NCI-H69 (cell line): ENCODE measurements at regions not wholly inside any gene's neighbourhood (a gene's known extent, or its start where the extent isn't known, plus 50 kb on each side); places are given as distances from the start of the nearest gene placed in this dataset.
A peak's percentile ranks its signal among the peaks of the same experiment; 100 is the strongest.
"Not testable (repeated sequence)": the region's sequence is repeated elsewhere in the genome, so short reads cannot be mapped to it uniquely, and the experiment has no call there.

ENCODE experiments used
- DNase-seq: peaks from one replicate; lab custom pipeline; 2025; lab: John Stamatoyannopoulos, UW

DNA sequence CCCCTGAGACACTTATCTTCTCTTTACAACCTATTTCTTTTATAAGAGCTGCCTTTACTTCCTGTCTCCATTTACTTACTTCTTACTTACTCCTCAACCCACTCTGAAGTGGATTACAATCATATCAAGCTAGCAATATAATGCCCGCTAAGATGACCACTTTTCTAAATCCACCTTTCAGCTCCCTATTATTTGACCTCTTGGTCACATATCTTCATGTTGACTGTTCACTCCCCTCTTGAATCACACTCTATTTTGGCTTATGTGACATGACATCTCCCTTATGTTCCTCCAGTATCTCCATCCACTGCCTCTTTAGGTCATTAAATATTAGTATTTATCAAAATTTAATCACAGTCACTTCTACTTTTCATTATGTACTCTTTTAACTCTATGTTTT is 255.3 kb upstream of the TRPC7 start:
- DNase-seq = no peak

DNA sequence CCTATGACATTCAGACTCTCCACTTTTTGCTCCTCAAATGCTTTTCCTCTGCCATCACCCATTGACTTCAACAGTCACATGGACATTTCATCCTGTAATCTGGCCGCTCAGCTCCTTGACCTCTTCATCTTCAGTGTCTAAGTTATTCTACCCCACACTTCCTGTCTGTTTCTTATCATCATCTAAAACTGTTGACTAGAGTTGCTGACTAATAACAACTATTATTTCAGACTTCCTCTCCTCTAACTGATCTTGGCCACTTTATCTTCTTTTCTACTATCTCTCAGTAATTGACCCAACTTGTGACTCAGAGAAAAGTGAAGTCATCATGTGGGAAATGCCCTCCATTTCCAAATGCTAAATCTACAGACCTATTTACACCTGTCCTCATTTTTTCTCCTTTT is 254.7 kb upstream of the TRPC7 start:
- DNase-seq = no peak

DNA sequence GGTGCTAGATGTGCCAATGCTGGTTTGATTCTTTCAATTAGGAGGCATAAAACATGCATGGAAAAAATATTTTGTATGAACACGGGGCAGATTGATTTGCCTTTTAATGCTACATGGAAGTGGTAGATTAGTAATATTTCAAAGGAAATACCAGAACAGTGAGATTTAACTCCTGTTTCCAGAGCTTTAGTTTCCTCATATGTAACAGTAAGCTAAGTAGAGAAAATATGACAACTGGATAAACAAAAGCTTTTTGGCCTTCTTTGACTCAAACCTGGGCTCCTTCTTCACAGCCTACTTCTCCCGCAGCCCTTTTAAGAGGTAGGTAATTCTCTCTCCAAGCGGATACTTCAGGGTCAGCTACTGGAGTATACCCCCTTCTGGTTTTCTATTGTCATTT is 254.2 kb upstream of the TRPC7 start:
- no peak for DNase-seq

DNA sequence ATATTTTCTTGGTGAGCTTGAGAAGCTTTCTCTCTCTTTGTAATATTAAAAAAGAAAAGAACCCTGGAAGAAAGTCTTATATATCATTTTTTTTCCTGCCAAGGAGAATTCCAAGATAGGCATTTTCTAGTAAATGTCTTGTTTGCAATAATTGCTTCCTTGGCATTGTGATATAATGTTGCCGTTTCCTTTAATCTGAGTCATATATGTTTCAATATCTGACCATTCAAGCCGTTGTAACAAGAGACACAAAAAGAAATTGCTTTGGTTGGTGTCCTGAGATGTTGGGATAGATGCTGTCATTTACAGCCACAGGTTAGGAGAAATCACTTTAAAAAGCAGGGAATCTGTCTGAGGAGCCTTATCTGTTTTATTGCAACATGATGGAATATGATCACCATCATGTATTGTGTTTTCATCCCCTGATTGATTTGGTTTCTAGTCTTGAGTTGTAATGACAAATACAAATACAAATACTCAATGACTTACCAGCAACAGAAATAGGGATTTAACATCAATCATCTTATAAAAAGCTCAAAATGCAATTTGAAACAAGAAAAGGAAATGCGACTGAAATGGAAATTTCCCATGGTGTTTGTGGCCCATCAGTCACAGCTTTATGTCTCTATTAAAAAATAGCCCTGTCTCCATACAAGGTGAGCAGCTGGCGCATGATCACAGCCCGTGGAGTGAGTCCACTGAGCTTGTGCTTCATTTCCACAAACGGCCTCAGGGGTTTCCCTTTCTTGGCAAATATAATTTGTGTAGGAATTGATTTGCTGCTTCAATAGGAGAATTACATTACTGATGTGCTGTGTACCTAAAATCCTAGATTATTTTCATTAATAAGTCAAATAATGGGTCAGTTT is 250.1 kb upstream of the TRPC7 start:
- DNase-seq = no peak

DNA sequence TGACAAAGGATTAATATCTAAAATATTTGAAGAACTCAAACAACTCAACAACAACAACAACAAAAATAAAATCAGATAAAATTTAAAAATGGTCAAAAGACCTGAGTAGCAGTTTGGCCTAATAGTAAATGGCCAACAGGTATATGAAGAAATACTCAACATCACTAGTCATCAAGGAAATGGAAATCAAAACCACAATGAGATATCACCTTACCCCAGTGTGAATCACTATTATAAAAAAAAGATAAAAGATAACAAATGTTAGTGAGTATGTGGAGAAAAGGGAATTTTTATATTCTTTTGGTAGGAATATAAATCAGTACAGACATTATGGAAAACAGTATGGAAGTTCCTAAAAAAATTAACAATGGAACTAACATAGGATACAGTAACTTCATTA is 247.9 kb upstream of the TRPC7 start:
- DNase-seq = no peak

DNA sequence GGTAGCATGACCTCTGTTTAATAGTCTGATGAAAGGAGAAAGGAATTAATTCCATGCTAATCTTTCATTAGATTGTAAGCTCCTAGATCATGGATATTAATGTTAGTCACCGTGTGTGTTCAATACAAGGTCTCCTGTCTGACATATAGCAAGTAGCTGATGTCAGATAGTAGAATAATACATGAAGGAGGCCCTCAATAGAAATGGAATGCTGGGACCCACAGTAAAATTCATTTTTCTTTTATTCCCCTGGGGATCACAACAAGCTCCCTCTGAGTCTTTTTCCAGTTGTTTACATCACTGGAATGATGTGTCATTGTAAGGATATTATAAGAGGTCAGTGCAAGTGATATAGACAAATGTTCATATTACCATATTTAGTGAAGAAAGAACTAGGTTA is 240.3 kb upstream of the TRPC7 start:
- DNase-seq = no peak

DNA sequence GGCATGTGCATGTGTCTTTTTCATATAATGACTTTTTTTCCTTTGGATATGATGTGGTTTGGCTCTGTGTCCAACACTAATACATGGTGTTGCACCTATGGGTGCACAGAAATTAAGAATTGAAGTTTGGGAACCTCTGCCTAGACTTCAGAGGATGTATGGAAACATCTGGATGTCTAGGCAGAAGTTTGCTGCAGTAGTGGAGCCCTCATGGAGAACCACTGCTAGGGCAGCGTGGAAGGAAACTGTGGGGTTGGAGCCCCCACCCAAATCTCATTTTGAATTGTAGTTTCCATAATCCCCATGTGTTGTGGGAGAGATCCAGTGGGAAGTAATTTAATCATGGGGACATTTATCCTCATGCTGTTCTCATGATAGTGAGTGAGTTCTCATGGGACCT is 235.0 kb upstream of the TRPC7 start:
- DNase-seq = no peak

DNA sequence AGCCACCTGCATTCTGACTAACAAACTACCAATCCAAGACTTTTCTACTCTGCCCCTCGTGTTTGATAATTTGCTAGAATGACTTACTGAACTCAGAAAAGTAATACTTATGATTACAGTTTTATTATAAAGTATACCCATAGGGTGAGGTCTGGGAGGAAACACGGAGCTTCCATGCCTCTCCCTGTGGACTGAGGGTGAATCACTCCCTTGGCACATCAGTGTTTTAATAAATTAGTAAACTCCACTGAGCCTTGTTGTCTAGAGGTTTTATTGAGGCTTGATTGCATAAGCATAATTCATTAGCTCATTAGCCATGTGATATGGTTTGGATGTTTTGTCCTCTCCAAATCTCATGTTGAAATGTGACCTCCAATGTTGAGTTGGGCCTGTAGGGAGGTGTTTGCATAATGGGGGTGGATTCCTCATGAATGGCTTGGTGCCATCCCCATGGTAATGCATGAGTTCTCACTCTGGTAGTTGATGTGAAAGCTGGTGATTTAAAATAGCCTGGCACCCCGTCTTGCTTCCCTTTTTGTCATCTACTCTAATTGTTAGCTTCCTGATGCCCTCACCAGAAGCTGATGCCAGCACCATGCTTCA is 233.6 kb upstream of the TRPC7 start:
- DNase-seq = no peak

DNA sequence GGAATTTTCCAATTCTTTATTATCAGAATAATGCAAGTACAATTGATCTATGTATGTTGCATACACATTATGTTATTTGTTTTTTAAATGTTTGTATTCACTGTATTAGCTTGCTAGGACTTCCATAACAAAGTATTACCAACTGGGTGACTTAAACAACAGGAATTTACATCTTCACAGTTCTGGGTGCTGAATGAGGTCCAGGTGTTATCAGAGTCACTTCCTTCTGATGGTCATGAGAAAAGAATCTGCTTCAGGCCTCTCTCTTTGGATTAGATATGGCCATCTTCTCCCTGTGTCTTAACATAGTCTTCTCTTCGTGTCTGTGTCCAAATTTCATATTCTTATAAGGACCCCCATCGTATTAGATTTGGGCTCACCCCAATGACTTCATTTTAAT is 229.1 kb upstream of the TRPC7 start:
- DNase-seq = no peak

DNA sequence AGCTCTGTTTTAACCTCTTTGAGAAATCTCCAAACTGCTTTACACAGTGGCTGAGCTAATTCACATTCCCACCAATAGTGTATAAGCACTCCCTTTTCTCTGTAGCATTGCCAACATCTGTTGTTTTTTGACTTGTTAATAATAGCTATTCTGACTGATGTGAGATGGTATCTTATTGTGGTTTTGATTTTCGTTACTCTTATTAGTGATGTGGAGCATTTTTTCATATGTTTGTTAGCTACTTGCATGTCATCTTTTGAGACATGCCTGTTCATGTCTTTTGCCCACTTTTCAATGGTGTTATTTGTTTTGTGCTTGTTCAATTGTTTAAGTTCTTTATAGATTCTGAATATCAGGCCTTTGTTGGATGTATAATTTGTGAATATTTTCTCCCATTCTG is 225.2 kb upstream of the TRPC7 start:
- DNase-seq = no peak

DNA sequence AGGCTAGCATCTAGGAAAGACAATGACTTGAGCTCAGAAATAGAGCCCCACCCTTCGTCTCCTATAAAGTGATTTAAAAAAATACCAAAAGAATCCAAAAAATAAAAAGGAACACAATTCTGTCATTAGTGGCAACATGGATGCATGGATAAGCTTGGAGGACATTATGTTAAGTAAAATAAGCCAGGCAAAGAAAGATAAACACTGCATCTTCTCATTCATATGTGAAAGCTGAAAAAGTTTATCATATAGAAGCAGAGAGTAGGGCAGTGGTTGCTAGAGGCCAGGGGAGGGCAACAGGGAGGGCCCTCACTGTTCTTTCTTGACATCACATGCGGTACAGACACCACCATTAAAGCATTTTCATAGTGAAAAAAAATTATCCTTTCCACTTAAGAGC is 220.9 kb upstream of the TRPC7 start:
- DNase-seq = no peak

DNA sequence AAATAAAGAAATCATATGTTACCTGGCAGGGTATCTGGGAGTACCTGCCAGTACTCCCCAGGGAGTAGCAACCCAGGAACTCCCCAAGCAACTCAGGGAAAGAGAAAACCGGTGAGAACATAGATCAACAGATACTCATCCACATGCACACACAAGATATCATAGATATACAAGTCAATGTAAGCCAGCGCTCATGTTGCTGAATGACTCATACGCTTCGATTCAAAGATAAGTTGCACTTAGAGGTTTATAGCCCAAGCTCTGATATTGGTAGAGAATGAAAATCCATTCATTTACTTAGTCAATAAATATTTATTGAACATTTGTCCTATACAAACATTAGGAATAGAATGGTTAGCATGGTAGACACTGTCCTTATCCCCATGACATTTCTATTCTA is 219.1 kb upstream of the TRPC7 start:
- DNase-seq = peak; percentile 4

DNA sequence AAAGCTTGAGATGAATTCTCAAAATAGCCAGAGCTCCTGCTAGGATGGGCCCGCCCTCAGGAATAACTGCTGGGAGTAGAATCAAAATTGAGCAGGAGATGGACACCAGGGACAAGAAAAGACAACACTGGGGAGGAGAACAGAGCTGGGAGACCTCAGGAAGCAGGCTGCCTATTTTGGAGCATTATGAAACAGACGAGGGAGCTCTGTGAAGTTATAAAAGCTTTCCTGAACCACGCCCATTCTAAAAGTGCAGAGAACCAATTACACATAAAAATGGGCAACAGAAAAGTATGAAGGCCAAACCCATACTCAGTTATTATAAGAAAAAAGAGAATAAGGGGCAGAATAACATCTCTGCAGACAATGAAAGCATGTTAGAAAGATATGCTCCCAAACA is 213.9 kb upstream of the TRPC7 start:
- DNase-seq = no peak

DNA sequence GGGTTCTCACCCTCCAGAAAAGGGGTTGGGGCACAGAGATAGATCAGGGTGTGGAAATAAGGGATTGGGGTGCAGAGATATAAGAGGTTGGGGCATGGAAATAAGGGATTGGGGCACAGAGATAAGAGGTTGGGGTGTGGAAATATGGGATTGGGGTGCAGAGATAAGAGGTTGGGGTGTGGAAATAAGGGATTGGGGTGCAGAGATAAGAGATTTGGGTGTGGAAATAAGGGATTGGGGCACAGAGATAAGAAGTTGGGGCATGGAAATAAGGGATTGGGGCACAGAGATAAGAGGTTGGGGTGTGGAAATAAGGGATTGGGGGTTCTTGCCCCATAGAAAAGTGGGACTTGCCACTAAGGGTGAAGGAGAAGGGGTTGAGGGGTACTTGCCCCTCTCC is 204.5 kb upstream of the TRPC7 start:
- not testable (repeated sequence) for DNase-seq

DNA sequence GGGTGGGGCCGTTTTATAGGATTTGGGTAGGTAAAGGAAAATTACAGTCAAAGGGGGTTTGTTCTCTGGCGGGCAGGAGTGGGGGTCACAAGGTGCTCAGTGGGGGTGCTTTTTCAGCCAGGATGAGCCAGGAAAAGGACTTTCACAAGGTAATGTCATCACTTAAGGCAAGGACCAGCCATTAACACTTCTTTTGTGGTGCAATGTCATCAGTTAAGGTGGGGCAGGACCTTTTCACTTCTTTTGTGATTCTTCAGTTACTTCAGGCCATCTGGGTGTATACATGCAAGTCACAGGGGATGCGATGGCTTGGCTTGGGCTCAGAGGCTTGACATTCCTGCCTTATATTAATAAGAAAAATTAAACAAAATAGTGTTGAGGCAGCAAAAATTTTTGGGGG is 200.1 kb upstream of the TRPC7 start:
- DNase-seq = not testable (repeated sequence)

DNA sequence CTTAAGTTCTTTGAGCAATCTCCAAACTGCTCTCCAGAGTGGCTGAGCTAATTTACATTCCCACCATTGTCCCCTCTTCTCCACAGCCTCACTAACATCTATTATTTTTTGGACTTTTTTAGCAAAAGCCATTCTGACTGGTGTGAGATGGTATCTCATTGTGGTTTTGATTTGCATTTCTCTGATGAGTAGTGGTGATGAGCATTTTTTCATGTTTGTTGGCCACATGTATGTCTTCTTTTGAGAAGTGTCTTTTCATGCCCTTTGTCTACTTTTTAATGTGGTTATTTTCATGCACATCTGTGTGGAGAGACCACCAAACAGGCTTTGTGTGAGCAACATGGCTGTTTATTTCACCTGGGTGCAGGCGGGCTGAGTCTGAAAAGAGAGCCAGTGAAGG is 199.7 kb upstream of the TRPC7 start:
- DNase-seq = not testable (repeated sequence)

DNA sequence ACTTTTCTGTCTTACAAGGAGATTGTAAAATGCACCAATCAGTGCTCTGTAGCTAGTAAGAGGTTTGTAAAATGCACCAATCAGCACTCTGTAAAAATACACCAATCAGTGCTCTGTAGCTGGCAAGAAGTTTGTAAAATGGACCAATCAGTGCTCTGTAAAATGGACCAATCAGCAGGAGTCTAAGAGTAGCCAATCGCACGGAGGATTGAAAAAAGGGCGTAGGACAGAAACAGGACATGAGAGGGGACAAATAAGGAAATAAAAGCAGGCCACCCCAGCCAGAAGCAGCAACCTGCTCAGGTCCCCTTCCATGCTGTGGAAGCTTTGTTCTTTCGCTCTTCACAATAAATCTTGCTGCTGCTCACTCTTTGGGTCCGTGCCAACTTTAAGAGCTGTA is 199.1 kb upstream of the TRPC7 start:
- not testable (repeated sequence) for DNase-seq

DNA sequence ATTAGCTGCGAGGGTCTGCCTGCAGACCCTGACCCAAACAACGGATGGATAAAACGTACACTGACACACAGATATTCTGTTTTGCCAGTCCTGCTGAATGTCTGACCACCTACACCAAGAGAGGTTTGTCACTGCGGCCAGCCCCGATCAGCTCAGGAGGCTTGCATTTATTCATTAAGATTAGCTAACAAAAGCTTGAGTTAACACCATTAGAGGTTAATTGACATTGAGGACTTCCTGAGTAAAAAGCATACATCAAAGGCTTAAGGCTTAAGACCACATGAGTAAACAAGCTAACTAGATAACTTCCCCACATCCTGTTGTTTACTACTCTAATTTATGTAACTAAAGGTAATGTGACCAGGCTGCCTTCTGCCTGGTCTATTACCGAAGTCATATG is 198.1 kb upstream of the TRPC7 start:
- no peak for DNase-seq

DNA sequence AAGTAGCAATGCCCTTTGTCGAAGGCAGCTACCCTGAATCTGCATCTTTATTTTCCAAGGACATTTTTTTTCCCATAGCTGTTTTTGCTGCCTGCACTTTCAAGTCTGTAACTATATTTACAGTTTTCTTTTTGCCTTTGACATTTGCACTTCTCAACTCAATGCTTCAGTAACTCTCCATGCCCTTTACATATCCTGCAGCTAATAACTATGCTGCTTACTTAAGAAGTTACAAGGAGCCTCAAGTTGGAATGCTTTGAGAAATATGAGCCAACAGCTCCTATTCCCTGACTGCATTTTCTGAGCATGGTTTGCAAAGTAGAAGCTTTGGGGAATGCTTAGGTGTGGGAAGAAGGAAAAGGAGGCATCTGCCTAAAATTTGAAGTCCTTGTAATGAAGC is 194.8 kb upstream of the TRPC7 start:
- DNase-seq = no peak

DNA sequence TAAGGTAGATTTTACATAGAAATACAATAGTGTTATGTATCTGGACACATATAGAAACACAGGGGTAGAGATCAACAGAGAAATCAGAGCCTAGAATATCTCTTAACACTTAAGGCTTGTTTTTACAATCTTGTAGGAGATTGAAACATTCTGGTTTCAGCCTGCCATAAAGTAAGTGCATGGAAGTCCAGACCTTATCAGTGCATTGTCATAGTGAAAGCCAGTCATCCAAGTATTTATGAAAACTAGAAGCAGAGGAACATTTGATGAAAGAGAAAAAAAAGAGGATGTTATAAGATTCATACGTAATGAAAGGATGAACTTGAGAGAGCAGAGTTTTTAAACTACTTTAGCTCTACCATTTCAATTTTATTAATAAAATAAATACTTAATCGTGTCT is 194.3 kb upstream of the TRPC7 start:
- no peak for DNase-seq

DNA sequence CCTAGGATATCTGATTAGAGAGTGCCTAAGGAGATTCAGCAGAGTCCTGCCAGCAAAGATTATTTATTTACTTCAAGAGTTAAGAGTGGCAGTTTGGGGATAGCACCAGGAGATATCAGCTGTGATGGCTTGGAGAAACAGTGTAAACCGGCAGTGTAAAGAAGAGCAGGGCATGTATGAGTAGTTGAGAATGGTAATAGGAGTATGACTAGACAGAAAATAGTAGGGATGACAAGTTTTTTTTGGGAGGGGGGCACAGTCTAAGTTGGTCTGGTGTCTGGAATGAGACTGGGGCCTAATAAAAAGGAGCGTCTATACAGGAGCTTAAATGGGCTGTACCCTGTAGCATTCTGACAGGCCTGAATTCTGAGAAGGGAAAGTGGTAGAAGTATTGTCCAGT is 181.8 kb upstream of the TRPC7 start:
- not testable (repeated sequence) for DNase-seq

DNA sequence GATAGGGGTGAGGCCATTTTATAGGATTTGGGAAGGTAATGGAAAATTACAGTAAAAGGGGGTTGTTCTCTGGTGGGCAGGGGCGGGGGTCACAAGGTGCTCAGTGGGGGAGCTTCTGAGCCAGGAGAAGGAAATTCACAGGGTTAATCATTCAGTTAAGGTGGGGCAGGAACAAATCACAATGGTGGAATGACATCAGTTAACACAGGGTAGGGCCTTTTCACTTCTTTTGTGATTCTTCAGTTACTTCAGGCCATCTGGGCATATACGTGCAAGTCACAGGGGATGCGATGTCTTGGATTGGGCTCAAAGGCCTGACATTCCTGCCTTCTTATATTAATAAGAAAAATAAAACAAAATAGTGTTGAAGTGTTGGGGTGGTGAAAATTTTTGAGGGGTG is 181.1 kb upstream of the TRPC7 start:
- not testable (repeated sequence) for DNase-seq

DNA sequence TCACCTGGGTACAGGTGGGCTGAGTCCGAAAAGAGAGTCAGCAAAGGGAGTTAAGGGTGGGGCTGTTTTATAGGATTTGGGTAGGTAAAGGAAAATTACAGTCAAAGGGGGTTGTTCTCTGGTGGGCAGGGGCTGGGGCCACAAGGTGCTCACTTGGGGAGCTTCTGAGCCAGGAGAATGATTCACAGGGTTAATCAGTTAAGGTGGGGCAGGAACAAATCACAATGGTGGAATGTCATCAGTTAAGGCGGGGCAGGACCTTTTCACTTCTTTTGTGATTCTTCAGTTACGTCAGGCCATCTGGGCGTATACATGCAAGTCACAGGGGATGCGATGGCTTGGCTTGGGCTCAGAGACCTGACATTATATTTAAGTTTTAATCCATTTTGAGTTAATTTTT is 179.7 kb upstream of the TRPC7 start:
- not testable (repeated sequence) for DNase-seq

DNA sequence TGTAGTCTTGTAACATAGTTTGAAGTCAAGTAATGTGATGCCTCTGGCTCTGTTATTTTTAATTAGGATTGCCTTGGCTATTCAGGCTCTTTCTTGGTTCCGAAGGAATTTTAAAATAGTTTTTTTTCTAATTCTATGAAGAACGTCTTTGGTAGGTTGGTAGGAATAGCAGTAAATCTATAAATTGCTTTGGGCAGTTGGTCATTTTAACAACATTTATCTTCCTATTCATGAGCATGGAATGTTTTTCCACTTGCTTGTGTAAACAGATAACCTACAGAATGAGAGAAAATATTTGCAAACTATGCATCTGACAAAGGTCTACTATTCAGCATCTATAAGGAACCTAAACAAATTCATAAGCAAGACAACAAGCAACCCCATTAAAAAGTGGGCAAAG is 173.2 kb upstream of the TRPC7 start:
- DNase-seq = no peak
